ENCODE measurements at regions not wholly inside any gene's neighbourhood (a gene's known extent, or its start where the extent isn't known, plus 50 kb on each side); places are given as distances from the start of the nearest gene placed in this dataset.

- TF ChIP-seq YY1 (IDR thresholded peaks at IDR 0.05; ENCODE audit: low read depth): no peak
- no peak for TF ChIP-seq CREB1 (IDR thresholded peaks at IDR 0.05; ENCODE audit: low read depth)
- no peak for TF ChIP-seq NFIC (IDR thresholded peaks at IDR 0.05)
- no peak for TF ChIP-seq TAF1 (IDR thresholded peaks at IDR 0.05; ENCODE audit: low read depth)
- TF ChIP-seq REST (IDR thresholded peaks at IDR 0.05; ENCODE audit: low read depth): no peak
- TF ChIP-seq EGR1 (IDR thresholded peaks at IDR 0.05): no peak
- no peak for TF ChIP-seq ZBTB7A (IDR thresholded peaks at IDR 0.05; ENCODE audit: low read depth)
- TF ChIP-seq, protein P1, sequence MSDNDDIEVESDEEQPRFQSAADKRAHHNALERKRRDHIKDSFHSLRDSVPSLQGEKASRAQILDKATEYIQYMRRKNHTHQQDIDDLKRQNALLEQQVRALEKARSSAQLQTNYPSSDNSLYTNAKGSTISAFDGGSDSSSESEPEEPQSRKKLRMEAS (IDR thresholded peaks at IDR 0.05): no peak
- no peak for TF ChIP-seq TEAD4 (IDR thresholded peaks at IDR 0.05)
- no peak for TF ChIP-seq TCF12 (IDR thresholded peaks at IDR 0.05; ENCODE audit: low read depth)
These were observed 303.1 kb upstream of the NPSR1 start for GRCh38 chr7:34354899-34355298.

DNA sequence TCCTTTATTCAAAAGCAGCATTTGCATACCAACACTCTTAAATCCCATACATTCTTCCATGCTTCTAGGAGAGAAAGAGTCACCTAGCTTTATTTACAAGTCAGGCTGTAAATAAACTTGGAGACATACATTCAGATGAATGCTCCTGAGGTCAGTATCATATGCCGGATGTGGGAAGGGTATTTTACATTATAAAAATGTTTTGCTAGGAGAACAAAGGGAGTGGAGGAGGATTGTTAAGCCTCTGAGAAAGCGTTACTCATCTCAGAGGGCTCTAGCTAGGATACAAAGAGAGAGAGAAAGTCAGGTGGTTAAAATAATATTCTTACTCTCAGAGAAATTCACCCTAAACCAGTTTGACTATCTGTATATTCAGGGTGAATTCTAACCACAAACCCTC is 300.9 kb upstream of the NPSR1 start:
- TF ChIP-seq CREB1 (IDR thresholded peaks at IDR 0.05; ENCODE audit: low read depth): no peak

- TF ChIP-seq EGR1 (IDR thresholded peaks at IDR 0.05): no peak
- no peak for TF ChIP-seq TEAD4 (IDR thresholded peaks at IDR 0.05)
- no peak for TF ChIP-seq TCF12 (IDR thresholded peaks at IDR 0.05; ENCODE audit: low read depth)
- no peak for TF ChIP-seq USF1 (IDR thresholded peaks at IDR 0.05)
- TF ChIP-seq, protein P1 (IDR thresholded peaks at IDR 0.05): no peak
- TF ChIP-seq FOXM1 (IDR thresholded peaks at IDR 0.05; ENCODE audit: borderline replicate concordance, low read depth): no peak
- TF ChIP-seq CREB1 (IDR thresholded peaks at IDR 0.05; ENCODE audit: low read depth): no peak
- TF ChIP-seq REST (IDR thresholded peaks at IDR 0.05; ENCODE audit: low read depth): no peak
- no peak for TF ChIP-seq YY1 (IDR thresholded peaks at IDR 0.05; ENCODE audit: low read depth)
- TF ChIP-seq NFIC (IDR thresholded peaks at IDR 0.05): no peak
- no peak for TF ChIP-seq ZBTB7A (IDR thresholded peaks at IDR 0.05; ENCODE audit: low read depth)
- no peak for TF ChIP-seq CEBPB (IDR thresholded peaks at IDR 0.05)
- no peak for TF ChIP-seq EP300 (IDR thresholded peaks at IDR 0.05; ENCODE audit: borderline replicate concordance)
- TF ChIP-seq RAD21 (IDR thresholded peaks at IDR 0.05; ENCODE audit: low read depth): no peak
These were observed 300.1 kb upstream of the NPSR1 start for GRCh38 chr7:34357946-34358345.

- TF ChIP-seq TCF12 (IDR thresholded peaks at IDR 0.05; ENCODE audit: low read depth) (no peak), EGR1 (IDR thresholded peaks at IDR 0.05) (no peak), ZBTB7A (IDR thresholded peaks at IDR 0.05; ENCODE audit: low read depth) (no peak), TAF1 (IDR thresholded peaks at IDR 0.05; ENCODE audit: low read depth) (no peak)
These were observed 296.3 kb upstream of the NPSR1 start for GRCh38 chr7:34361663-34362250.

GRCh38 chr7:34362621-34363020 is 295.4 kb upstream of the NPSR1 start:
- no peak for TF ChIP-seq RAD21 (IDR thresholded peaks at IDR 0.05; ENCODE audit: low read depth)
- TF ChIP-seq REST (IDR thresholded peaks at IDR 0.05; ENCODE audit: low read depth): no peak
- TF ChIP-seq USF1 (IDR thresholded peaks at IDR 0.05): no peak
- TF ChIP-seq TEAD4 (IDR thresholded peaks at IDR 0.05): no peak
- TF ChIP-seq TAF1 (IDR thresholded peaks at IDR 0.05; ENCODE audit: low read depth): no peak
- TF ChIP-seq CREB1 (IDR thresholded peaks at IDR 0.05; ENCODE audit: low read depth): no peak
- TF ChIP-seq, protein P1 (IDR thresholded peaks at IDR 0.05): no peak
- no peak for TF ChIP-seq FOXM1 (IDR thresholded peaks at IDR 0.05; ENCODE audit: borderline replicate concordance, low read depth)
- no peak for TF ChIP-seq TCF12 (IDR thresholded peaks at IDR 0.05; ENCODE audit: low read depth)
- TF ChIP-seq EP300 (IDR thresholded peaks at IDR 0.05; ENCODE audit: borderline replicate concordance): no peak
